ENCODE measurements at regions not wholly inside any gene's neighbourhood (a gene's known extent, or its start where the extent isn't known, plus 50 kb on each side); places are given as distances from the start of the nearest gene placed in this dataset.

DNA sequence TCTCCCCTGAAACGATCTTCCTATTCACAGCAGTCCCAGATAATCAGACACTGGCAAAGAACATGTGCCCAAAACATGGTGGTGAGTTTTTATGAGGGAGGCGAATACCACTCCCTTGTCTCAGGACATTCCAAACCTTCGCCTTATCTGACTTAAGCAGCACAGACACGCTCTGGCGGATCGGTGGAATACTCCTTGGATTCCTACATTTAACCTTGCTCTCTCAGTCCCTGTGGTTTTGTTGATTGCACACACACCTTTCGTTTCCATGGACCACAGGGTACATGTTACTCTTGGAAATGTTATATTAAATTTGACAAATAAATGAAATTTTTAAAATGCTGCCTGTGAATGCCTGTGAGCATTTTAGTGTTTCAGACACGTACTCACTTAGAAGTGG, 87.8 kb upstream of the CPEB4 start:
- Histone ChIP-seq H3K27me3 (ENCODE audit: control insufficient read depth in 1 of 2, insufficient read depth in 2 of 2, low read length in 2 of 2) (no peaks in the 10 kb centered on the region), H3K9me3 (ENCODE audit: control insufficient read depth in 2 of 2, insufficient read depth in 1 of 2, low read depth in 1 of 2, low read length in 1 of 2) (peaks cover 0 to 2% of the 10 kb centered on the region in 2 donors), H3K4me1 (ENCODE audit: control insufficient read depth in 2 of 2, insufficient read depth in 2 of 2, low read length in 1 of 2) (peaks cover 2 to 12% of the 10 kb centered on the region in 2 donors), H3K4me3 (ENCODE audit: low read depth in 1 of 2, low read length in 2 of 2) (no peak overlapping the region), H3K27ac (ENCODE audit: low read depth in 2 of 2, low read length in 1 of 2) (no peak overlapping the region), H3K36me3 (ENCODE audit: control insufficient read depth in 2 of 2, insufficient read depth in 2 of 2, low read length in 1 of 2) (no peaks in the 10 kb centered on the region)
- 84% methylated on average over 8 of the region's 8 CpGs for WGBS, 2 donors

DNA sequence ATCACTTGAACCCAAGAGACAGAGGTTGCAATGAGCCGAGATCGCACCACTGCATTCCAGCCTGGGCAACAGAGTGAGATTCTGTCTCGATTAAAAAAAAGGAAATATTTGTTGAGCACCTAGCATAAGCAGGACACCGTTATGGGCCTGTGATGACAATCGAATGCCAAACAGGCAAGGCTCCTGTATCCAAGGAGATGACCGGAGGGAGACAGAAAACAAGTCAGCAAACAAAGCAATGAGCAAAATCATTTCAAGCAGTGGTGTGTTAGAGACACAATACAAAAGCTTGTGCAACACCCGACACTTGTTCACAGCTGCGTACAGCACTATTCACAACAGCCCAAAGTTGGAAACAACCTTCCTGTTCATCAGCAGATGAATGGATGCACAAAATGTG, 87.1 kb upstream of the CPEB4 start:
- WGBS, 2 donors, result 95 to 96% methylated on average over 8 of the region's 8 CpGs
- peaks cover 0 to 8% of the 10 kb centered on the region in 2 donors for H3K4me1 ChIP-seq (ENCODE audit: control insufficient read depth in 2 of 2, insufficient read depth in 2 of 2, low read length in 1 of 2)
- no peaks in the 10 kb centered on the region for H3K36me3 ChIP-seq (ENCODE audit: control insufficient read depth in 2 of 2, insufficient read depth in 2 of 2, low read length in 1 of 2)
- H3K27me3 ChIP-seq (ENCODE audit: control insufficient read depth in 1 of 2, insufficient read depth in 2 of 2, low read length in 2 of 2), result no peaks in the 10 kb centered on the region
- peaks cover 0 to 2% of the 10 kb centered on the region in 2 donors for H3K9me3 ChIP-seq (ENCODE audit: control insufficient read depth in 2 of 2, insufficient read depth in 1 of 2, low read depth in 1 of 2, low read length in 1 of 2)
- H3K4me3 ChIP-seq (ENCODE audit: low read depth in 1 of 2, low read length in 2 of 2), result no peak overlapping the region
- no peak overlapping the region for H3K27ac ChIP-seq (ENCODE audit: low read depth in 2 of 2, low read length in 1 of 2)

DNA sequence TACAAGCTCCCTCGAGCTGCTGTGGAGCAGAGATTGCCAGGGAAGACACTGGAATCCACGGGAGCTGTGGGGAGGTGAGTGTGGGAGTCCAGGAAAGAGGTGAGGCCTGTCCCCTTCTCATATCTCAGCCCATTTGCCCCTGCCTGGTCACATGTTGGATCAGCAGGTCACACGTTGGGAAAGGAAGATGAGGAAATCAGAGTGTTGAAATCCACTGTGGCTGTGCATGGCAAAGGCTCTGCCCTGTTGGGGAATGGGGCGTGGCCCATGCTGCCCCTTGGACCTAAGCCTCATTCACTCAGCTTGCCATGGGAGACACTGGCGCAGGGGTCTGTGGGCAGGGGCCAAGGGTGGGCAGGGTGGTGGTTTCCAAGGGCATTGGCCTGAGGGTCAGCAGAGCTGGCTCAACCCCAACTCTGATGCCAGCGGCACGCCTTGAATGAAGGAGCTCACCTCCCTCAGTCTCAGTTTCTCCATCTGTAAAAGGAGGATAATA, 85.4 kb upstream of the CPEB4 start:
- H3K36me3 ChIP-seq (ENCODE audit: control insufficient read depth in 2 of 2, insufficient read depth in 2 of 2, low read length in 1 of 2), result no peaks in the 10 kb centered on the region
- H3K4me3 ChIP-seq (ENCODE audit: low read depth in 1 of 2, low read length in 2 of 2), result no peak overlapping the region
- H3K9me3 ChIP-seq (ENCODE audit: control insufficient read depth in 2 of 2, insufficient read depth in 1 of 2, low read depth in 1 of 2, low read length in 1 of 2), result peaks cover 0 to 2% of the 10 kb centered on the region in 2 donors
- no peak overlapping the region for H3K27ac ChIP-seq (ENCODE audit: low read depth in 2 of 2, low read length in 1 of 2)
- WGBS, 2 donors, result 65 to 68% methylated on average over 7 of the region's 7 CpGs
- no peaks in the 10 kb centered on the region for H3K27me3 ChIP-seq (ENCODE audit: control insufficient read depth in 1 of 2, insufficient read depth in 2 of 2, low read length in 2 of 2)
- H3K4me1 ChIP-seq (ENCODE audit: control insufficient read depth in 2 of 2, insufficient read depth in 2 of 2, low read length in 1 of 2), result peaks cover 0 to 8% of the 10 kb centered on the region in 2 donors

DNA sequence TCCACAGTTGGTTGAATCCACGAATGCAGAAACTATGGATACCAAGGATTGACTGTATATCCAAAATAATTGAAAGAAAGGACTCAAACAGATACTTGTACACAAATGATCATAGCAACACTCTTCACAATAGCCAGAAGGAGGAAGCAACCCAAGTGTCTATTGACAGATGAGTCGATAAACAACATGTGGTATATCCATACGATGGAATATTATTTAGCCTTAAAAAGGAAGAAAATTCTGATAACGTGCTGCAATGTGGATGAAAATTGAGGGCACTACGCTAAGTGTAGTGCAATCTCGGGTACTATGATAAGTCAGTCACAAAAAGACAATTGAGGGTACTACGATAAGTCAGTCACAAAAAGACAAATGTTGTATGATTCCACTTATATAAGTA, 83.6 kb upstream of the CPEB4 start:
- H3K36me3 ChIP-seq (ENCODE audit: control insufficient read depth in 2 of 2, insufficient read depth in 2 of 2, low read length in 1 of 2), result no peaks in the 10 kb centered on the region
- WGBS, 2 donors, result 86% methylated on average over 7 of the region's 7 CpGs
- H3K27ac ChIP-seq (ENCODE audit: low read depth in 2 of 2, low read length in 1 of 2), result no peak overlapping the region
- H3K4me1 ChIP-seq (ENCODE audit: control insufficient read depth in 2 of 2, insufficient read depth in 2 of 2, low read length in 1 of 2), result peaks cover 0 to 5% of the 10 kb centered on the region in 2 donors
- no peaks in the 10 kb centered on the region for H3K27me3 ChIP-seq (ENCODE audit: control insufficient read depth in 1 of 2, insufficient read depth in 2 of 2, low read length in 2 of 2)
- peaks cover 0 to 2% of the 10 kb centered on the region in 2 donors for H3K9me3 ChIP-seq (ENCODE audit: control insufficient read depth in 2 of 2, insufficient read depth in 1 of 2, low read depth in 1 of 2, low read length in 1 of 2)
- H3K4me3 ChIP-seq (ENCODE audit: low read depth in 1 of 2, low read length in 2 of 2), result no peak overlapping the region

DNA sequence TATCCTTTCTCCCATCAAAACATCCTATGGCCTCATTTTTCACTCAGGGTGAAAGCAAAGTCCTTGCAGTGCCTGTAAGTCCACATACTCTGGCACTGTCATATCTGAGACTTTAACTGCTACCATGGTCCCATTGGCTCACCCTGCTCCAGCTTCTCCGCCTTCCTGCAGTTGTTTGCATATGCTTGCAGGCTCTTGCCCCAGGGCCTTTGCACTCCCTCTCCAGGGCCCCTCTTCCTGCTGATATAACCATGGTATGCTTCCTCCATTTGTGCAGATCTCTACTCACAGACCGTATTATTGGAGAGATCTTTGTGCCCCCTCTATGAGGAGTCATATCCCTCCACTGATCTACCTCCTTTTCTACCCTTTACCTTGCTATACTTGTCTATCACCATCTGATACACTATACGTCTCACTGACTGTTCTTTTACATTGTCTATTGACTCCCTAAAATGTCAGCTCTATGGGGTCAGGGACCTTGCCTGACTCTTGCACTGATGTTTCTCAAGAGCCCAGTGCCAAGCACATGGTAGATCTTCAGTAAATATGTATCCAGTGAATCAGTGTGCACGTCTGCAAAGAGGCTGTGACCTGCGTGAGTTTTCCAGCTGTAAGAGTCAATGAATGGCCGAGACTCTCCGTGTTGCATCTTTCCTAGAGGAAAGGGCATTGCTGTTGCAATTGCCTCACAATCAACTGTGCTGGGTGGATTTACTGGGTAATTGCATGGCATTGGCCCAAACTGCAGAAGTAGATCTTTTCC, 81.7 kb upstream of the CPEB4 start:
- H3K36me3 ChIP-seq (ENCODE audit: control insufficient read depth in 2 of 2, insufficient read depth in 2 of 2, low read length in 1 of 2), result no peaks in the 10 kb centered on the region
- peaks cover 0 to 5% of the 10 kb centered on the region in 2 donors for H3K4me1 ChIP-seq (ENCODE audit: control insufficient read depth in 2 of 2, insufficient read depth in 2 of 2, low read length in 1 of 2)
- 85 to 90% methylated on average over 7 of the region's 7 CpGs for WGBS, 2 donors
- H3K27ac ChIP-seq (ENCODE audit: low read depth in 2 of 2, low read length in 1 of 2), result no peak overlapping the region
- no peaks in the 10 kb centered on the region for H3K27me3 ChIP-seq (ENCODE audit: control insufficient read depth in 1 of 2, insufficient read depth in 2 of 2, low read length in 2 of 2)
- no peak overlapping the region for H3K4me3 ChIP-seq (ENCODE audit: low read depth in 1 of 2, low read length in 2 of 2)
- peaks cover 0 to 11% of the 10 kb centered on the region in 2 donors for H3K9me3 ChIP-seq (ENCODE audit: control insufficient read depth in 2 of 2, insufficient read depth in 1 of 2, low read depth in 1 of 2, low read length in 1 of 2)

DNA sequence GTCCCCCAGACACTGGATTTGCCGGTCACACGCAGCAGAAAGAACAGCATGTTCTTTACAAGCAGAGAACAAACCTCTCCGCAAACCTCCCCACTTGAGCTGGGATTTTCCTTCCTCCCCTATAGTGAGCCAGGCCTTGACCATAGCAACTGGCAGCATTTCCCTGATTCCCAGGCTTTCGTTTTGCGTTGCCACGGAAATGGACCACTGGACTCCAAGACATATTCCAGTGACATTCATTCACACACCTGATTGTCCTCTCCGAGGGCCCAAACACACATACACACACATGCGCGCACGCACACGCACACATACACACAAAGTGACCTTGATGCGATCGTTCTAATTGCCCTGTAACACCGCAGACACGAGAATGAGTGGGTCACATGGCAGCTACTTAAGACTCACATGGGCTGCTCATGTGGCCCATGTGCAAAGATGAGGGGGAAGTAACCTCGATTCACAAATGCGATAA, 80.9 kb upstream of the CPEB4 start:
- no peak overlapping the region for H3K27ac ChIP-seq (ENCODE audit: low read depth in 2 of 2, low read length in 1 of 2)
- H3K36me3 ChIP-seq (ENCODE audit: control insufficient read depth in 2 of 2, insufficient read depth in 2 of 2, low read length in 1 of 2), result no peaks in the 10 kb centered on the region
- no peak overlapping the region for H3K4me3 ChIP-seq (ENCODE audit: low read depth in 1 of 2, low read length in 2 of 2)
- peaks cover 0 to 11% of the 10 kb centered on the region in 2 donors for H3K9me3 ChIP-seq (ENCODE audit: control insufficient read depth in 2 of 2, insufficient read depth in 1 of 2, low read depth in 1 of 2, low read length in 1 of 2)
- no peaks in the 10 kb centered on the region for H3K27me3 ChIP-seq (ENCODE audit: control insufficient read depth in 1 of 2, insufficient read depth in 2 of 2, low read length in 2 of 2)
- WGBS, 2 donors, result 83 to 91% methylated on average over 17 of the region's 17 CpGs
- peaks cover 0 to 5% of the 10 kb centered on the region in 2 donors for H3K4me1 ChIP-seq (ENCODE audit: control insufficient read depth in 2 of 2, insufficient read depth in 2 of 2, low read length in 1 of 2)

DNA sequence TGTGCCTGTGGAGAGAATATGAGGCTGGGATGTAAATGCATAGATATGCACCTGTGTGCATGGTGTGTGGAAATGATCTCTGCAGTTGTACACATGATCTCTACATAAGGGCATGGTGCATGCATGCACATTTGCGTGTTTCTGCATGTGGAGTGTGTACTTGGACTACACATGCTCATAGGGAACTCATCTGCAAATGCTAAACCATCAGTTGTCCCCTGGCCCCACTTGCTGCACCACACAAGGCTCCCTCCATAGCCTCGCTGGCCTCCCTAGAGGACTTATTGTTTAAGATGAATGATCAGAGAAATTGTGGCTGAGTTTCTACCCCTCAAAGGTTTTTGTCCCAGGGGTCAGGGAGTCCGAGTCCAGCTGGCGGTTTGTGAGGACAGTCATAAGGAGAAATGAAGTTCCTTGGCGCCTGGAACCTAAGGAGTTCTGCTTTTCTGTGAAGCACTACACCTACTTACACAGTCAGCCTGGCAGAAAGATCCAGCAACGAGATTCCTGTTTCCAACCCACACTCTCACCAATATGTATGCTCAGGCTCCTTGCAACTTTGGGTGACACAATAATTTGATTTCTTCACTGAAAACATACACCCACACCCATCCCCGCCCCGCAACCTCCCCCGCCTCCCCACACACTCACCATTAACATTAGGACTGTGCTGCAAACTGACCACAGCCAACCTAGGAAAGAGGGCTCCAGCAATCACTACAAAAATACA, 79.9 kb upstream of the CPEB4 start:
- Histone ChIP-seq H3K27me3 (ENCODE audit: control insufficient read depth in 1 of 2, insufficient read depth in 2 of 2, low read length in 2 of 2) (no peaks in the 10 kb centered on the region), H3K4me1 (ENCODE audit: control insufficient read depth in 2 of 2, insufficient read depth in 2 of 2, low read length in 1 of 2) (no peaks in the 10 kb centered on the region), H3K4me3 (ENCODE audit: low read depth in 1 of 2, low read length in 2 of 2) (no peak overlapping the region), H3K9me3 (ENCODE audit: control insufficient read depth in 2 of 2, insufficient read depth in 1 of 2, low read depth in 1 of 2, low read length in 1 of 2) (peaks cover 0 to 9% of the 10 kb centered on the region in 2 donors), H3K36me3 (ENCODE audit: control insufficient read depth in 2 of 2, insufficient read depth in 2 of 2, low read length in 1 of 2) (no peaks in the 10 kb centered on the region), H3K27ac (ENCODE audit: low read depth in 2 of 2, low read length in 1 of 2) (no peak overlapping the region)
- WGBS, 2 donors, result 77 to 87% methylated on average over 9 of the region's 9 CpGs

DNA sequence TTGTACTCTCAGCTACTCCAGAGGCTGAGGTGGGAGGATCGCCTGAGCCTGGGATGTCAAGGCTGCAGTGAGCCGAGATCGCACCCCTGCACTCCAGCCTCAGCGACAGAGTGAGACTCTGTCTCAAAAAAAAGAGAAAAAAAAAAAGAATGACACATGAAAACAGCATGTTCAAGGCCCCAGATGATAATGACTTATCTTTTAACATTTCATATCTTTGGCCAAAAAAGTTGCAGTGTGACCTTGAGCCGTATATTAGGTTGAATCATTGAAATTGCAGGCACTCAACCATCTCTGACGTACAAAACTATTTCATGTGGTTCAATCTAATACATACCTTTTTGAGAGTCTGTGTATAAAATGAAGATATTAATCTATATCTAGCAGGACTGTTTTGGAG, 79.1 kb upstream of the CPEB4 start:
- Histone ChIP-seq H3K4me1 (ENCODE audit: control insufficient read depth in 2 of 2, insufficient read depth in 2 of 2, low read length in 1 of 2) (no peaks in the 10 kb centered on the region), H3K36me3 (ENCODE audit: control insufficient read depth in 2 of 2, insufficient read depth in 2 of 2, low read length in 1 of 2) (no peaks in the 10 kb centered on the region), H3K4me3 (ENCODE audit: low read depth in 1 of 2, low read length in 2 of 2) (no peak overlapping the region), H3K9me3 (ENCODE audit: control insufficient read depth in 2 of 2, insufficient read depth in 1 of 2, low read depth in 1 of 2, low read length in 1 of 2) (peaks cover 0 to 9% of the 10 kb centered on the region in 2 donors), H3K27ac (ENCODE audit: low read depth in 2 of 2, low read length in 1 of 2) (no peak overlapping the region), H3K27me3 (ENCODE audit: control insufficient read depth in 1 of 2, insufficient read depth in 2 of 2, low read length in 2 of 2) (no peaks in the 10 kb centered on the region)
- WGBS, 2 donors, result 80 to 91% methylated on average over 6 of the region's 6 CpGs

DNA sequence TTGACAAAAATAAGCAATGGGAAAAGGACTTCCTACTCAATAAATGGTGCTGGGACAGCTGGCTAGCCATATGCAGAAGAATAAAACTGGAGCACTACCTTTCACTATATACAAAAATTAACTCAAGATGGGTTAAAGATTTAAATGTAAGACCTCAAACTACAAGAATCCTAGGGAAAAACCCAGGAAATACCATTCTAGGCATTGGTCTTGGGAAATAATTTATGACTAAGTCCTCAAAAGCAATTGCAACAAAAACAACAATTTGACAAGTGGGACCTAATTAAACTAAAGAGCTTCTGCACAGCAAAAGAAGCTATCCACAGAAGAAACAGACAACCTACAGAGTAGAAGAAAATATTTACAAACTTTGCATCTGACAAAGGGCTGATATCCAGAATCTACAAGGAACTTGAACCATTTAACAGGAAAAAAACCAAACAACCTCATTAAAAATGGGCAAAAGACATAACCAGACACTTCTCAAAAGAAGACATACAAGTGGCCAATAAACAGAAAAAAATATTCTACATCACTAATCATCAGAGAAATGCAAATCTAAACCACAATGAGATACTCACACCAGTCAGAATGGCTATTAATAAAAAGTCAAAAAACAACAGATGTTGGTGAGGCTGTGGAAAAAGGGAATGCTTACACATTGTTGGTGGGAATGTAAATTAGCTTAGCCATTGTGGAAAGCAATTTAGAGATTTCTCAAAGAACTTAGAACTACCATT, 75.2 kb upstream of the CPEB4 start:
- Histone ChIP-seq H3K4me1 (ENCODE audit: control insufficient read depth in 2 of 2, insufficient read depth in 2 of 2, low read length in 1 of 2) (peaks cover 0 to 9% of the 10 kb centered on the region in 2 donors), H3K9me3 (ENCODE audit: control insufficient read depth in 2 of 2, insufficient read depth in 1 of 2, low read depth in 1 of 2, low read length in 1 of 2) (peaks cover 0 to 9% of the 10 kb centered on the region in 2 donors)

More for the DNA sequence above, 75.2 kb upstream of the CPEB4 start:
- no peaks in the 10 kb centered on the region for H3K36me3 ChIP-seq (ENCODE audit: control insufficient read depth in 2 of 2, insufficient read depth in 2 of 2, low read length in 1 of 2)
- no peak overlapping the region for H3K4me3 ChIP-seq (ENCODE audit: low read depth in 1 of 2, low read length in 2 of 2)
- H3K27ac ChIP-seq (ENCODE audit: low read depth in 2 of 2, low read length in 1 of 2), result no peak overlapping the region
- no peaks in the 10 kb centered on the region for H3K27me3 ChIP-seq (ENCODE audit: control insufficient read depth in 1 of 2, insufficient read depth in 2 of 2, low read length in 2 of 2)

Data from esophagus (tissue), 2 donors.